ENCODE measurements at regions not wholly inside any gene's neighbourhood (a gene's known extent, or its start where the extent isn't known, plus 50 kb on each side); places are given as distances from the start of the nearest gene placed in this dataset.
"Not testable (repeated sequence)": the region's sequence is repeated elsewhere in the genome, so short reads cannot be mapped to it uniquely, and the experiment has no call there.

DNA sequence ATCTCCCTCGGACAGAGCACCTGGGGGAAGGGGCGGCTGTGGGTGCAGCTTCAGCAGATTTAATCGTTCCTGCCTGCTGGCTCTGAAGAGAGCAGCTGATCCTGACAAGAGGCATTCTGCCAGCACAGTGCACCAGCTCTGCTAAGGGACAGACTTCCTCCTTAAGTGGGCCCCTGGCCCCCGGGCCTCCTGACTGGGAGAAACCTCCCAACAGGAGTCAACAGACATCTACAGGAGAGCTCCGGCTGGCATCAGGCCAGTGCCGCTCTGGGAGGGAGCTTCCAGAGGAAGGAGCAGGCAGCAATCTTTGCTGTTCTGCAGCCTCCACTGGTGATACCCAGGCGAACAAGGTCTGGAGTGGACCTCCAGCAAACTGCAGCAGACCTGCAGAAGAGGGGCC is 84.9 kb upstream of the ATXN3L start:
- TF ChIP-seq, protein P1, sequence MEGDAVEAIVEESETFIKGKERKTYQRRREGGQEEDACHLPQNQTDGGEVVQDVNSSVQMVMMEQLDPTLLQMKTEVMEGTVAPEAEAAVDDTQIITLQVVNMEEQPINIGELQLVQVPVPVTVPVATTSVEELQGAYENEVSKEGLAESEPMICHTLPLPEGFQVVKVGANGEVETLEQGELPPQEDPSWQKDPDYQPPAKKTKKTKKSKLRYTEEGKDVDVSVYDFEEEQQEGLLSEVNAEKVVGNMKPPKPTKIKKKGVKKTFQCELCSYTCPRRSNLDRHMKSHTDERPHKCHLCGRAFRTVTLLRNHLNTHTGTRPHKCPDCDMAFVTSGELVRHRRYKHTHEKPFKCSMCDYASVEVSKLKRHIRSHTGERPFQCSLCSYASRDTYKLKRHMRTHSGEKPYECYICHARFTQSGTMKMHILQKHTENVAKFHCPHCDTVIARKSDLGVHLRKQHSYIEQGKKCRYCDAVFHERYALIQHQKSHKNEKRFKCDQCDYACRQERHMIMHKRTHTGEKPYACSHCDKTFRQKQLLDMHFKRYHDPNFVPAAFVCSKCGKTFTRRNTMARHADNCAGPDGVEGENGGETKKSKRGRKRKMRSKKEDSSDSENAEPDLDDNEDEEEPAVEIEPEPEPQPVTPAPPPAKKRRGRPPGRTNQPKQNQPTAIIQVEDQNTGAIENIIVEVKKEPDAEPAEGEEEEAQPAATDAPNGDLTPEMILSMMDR (IDR thresholded peaks at IDR 0.05) = not testable (repeated sequence)
- TF ChIP-seq POLR2A (IDR thresholded peaks at IDR 0.05) = not testable (repeated sequence)
